Neural crest cell (in vitro differentiated cells): ENCODE measurements at regions not wholly inside any gene's neighbourhood (a gene's known extent, or its start where the extent isn't known, plus 50 kb on each side); places are given as distances from the start of the nearest gene placed in this dataset.

Experiments
- DNase-seq: peaks from one replicate; pipeline ENCODE4 v3.0.0; 2021; ENCODE audit warnings: low read depth, mixed read lengths, low spot score
- H3K27ac Mint-ChIP-seq: one replicate; pipeline ENCODE4 v1.8.0; 2021; ENCODE audit warnings: mild to moderate bottlenecking, mixed read lengths; ENCODE audit not compliant: unreplicated experiment
- H3K27me3 Mint-ChIP-seq: 2 replicates; pipeline ENCODE4 v1.8.0; 2021; ENCODE audit warnings: low read depth, mild to moderate bottlenecking, mixed read lengths
- H3K36me3 Mint-ChIP-seq: 2 replicates; pipeline ENCODE4 v1.8.0; 2021; ENCODE audit warnings: low read depth, mild to moderate bottlenecking, mixed read lengths
- H3K4me1 Mint-ChIP-seq: 2 replicates; pipeline ENCODE4 v1.8.0; 2021; ENCODE audit warnings: mixed read lengths
- H3K4me3 Mint-ChIP-seq: one replicate; pipeline ENCODE4 v1.8.0; 2021; ENCODE audit warnings: mild to moderate bottlenecking, mixed read lengths
- H3K9me3 Mint-ChIP-seq: 2 replicates; pipeline ENCODE4 v1.8.0; 2021; ENCODE audit warnings: mixed read lengths
- TF ChIP-seq, protein P1 (sequence below): fragments of 200-600 bp; sonication (generic); conservative IDR thresholded peaks from 2 replicates; pipeline ENCODE4 v1.5.0; 2021; ENCODE audit warnings: antibody characterized with exemption, mild to moderate bottlenecking

DNA sequence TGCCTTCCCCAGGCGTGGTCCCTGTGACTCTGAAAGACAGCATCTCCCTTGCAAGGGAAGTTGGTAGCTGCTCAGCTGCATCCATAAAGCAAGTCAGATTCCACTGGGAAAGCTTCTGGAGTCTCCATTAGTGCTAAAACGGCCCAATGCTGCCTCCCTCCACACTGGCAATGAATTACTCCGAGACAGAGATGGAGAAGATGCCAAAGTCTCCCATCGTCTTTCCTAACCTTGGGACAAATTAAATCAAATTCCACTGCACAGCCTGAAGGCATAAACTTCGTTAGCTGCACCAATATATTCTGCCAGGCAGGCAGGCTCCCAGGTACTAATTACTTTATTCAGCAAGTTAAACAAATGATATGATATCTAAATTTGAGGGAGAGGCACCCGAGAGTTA is 106.3 kb upstream of the GJB5 start:
- TF ChIP-seq, protein P1, sequence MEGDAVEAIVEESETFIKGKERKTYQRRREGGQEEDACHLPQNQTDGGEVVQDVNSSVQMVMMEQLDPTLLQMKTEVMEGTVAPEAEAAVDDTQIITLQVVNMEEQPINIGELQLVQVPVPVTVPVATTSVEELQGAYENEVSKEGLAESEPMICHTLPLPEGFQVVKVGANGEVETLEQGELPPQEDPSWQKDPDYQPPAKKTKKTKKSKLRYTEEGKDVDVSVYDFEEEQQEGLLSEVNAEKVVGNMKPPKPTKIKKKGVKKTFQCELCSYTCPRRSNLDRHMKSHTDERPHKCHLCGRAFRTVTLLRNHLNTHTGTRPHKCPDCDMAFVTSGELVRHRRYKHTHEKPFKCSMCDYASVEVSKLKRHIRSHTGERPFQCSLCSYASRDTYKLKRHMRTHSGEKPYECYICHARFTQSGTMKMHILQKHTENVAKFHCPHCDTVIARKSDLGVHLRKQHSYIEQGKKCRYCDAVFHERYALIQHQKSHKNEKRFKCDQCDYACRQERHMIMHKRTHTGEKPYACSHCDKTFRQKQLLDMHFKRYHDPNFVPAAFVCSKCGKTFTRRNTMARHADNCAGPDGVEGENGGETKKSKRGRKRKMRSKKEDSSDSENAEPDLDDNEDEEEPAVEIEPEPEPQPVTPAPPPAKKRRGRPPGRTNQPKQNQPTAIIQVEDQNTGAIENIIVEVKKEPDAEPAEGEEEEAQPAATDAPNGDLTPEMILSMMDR, result no peak
- Mint-ChIP-seq H3K27ac (no peak overlapping the region), H3K36me3 (no peaks in the 10 kb centered on the region), H3K9me3 (peaks cover 4% of the 10 kb centered on the region), H3K4me3 (no peak overlapping the region), H3K27me3 (peaks cover 72% of the 10 kb centered on the region), H3K4me1 (no peaks in the 10 kb centered on the region)
- DNase-seq, result no peak

DNA sequence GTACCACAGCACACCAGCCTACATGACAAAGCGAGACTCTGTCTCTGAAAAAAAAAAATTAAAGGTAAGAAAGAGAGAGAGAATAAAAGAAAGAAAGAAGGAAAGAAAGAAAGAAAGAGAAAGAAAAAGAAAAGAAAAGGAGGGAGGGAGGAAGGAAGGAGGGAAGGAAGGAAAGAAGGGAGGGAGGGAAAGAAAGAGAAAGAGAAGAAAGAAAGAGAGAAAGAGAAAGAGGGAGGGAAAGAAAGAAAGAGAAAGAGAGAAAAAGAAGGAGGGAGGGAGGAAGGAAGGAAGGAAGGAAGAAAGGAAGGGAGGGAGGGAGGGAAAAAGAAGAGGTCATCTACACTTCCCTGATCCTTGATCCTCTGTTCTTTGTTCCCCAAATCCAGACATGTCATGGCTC is 104.8 kb upstream of the GJB5 start:
- H3K4me1 Mint-ChIP-seq, result peaks cover 4% of the 10 kb centered on the region
- H3K9me3 Mint-ChIP-seq, result peaks cover 4% of the 10 kb centered on the region
- peaks cover 73% of the 10 kb centered on the region for H3K27me3 Mint-ChIP-seq
- DNase-seq, result no peak
- TF ChIP-seq, protein P1, result no peak
- no peaks in the 10 kb centered on the region for H3K36me3 Mint-ChIP-seq
- H3K4me3 Mint-ChIP-seq, result no peak overlapping the region
- H3K27ac Mint-ChIP-seq, result no peak overlapping the region

DNA sequence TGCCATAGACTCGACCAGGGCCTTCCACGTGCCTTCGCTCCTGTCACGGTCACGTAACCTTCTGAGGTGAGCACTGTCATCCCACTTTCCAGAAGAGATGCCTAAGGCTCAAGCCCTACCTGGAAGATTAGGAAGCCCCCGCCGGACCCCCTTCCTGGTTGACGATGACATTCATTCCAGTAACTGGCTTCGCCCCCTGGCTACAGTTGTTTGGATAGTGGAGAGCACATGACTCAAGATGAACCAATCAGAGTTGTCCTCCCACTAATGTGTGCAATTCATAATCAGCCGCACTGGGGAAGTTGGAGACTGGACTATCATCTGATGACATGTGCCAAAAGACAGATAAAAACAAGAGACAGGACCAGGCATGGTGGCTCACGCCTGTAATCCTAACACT is 104.0 kb upstream of the GJB5 start:
- Mint-ChIP-seq H3K36me3 (no peaks in the 10 kb centered on the region), H3K27ac (no peak overlapping the region), H3K4me3 (no peak overlapping the region), H3K27me3 (peaks cover 76% of the 10 kb centered on the region), H3K9me3 (peaks cover 4% of the 10 kb centered on the region), H3K4me1 (peaks cover 11% of the 10 kb centered on the region)
- TF ChIP-seq, protein P1, result no peak
- no peak for DNase-seq

DNA sequence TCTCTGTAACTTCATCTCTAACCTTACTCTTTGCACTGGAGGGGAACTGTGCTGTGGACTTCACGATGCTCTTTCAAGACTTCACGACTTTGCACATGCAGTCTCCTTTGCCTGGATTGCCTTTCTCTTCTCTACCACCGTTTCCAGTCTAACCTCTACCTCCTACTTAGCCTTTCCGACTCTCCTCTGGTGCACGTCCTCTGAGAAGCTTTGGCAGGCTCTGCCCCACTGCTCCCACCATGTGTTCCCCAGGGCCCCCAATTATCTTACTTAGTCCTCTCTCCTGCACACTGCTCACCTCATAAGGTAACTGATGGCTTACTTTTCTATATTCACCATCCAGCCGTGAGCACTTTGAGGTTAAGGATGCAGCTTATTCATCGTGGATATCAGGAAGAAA is 101.7 kb upstream of the GJB5 start:
- no peak overlapping the region for H3K4me3 Mint-ChIP-seq
- no peaks in the 10 kb centered on the region for H3K36me3 Mint-ChIP-seq
- peaks cover 68% of the 10 kb centered on the region for H3K27me3 Mint-ChIP-seq
- no peak for DNase-seq
- H3K4me1 Mint-ChIP-seq, result peaks cover 18% of the 10 kb centered on the region
- H3K9me3 Mint-ChIP-seq, result peaks cover 4% of the 10 kb centered on the region
- TF ChIP-seq, protein P1, result no peak
- no peak overlapping the region for H3K27ac Mint-ChIP-seq

DNA sequence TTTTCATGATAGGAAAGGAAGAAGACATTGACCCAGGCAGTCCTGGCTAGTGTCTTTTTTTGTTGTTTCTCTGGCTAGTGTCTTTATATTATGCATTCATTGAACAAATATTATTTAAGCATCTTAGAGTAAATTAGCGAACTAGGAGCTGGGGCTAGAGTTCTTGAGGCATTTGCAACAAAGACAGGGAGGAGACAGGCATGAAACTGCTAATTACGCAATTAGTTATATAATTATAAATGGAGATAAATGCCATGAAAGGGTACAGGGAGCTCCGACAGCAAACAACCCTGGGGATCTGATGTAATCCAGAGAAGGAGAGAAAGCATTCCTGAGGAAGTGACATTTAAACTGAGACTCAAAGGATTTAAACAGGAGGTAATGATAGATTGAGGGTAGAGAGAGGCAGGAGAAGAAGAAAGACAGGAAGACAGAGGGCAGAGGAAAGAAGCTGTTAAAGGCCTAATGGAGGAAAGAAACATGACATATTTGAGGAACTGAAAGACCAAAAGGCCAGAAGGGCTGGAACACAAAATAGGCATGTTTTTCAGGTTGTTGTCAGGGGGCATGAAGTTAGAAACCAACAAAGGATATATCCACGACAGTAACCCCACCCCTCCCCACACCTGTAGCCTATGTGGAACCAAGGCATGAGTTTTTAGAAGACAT is 99.5 kb upstream of the GJB5 start:
- no peak for DNase-seq
- H3K9me3 Mint-ChIP-seq, result no peaks in the 10 kb centered on the region
- TF ChIP-seq, protein P1, result no peak
- peak overlapping the region; percentile 9 for H3K27ac Mint-ChIP-seq
- no peak overlapping the region for H3K4me3 Mint-ChIP-seq
- H3K4me1 Mint-ChIP-seq, result peaks cover 18% of the 10 kb centered on the region
- H3K27me3 Mint-ChIP-seq, result peaks cover 56% of the 10 kb centered on the region
- H3K36me3 Mint-ChIP-seq, result no peaks in the 10 kb centered on the region
